HG03432 (cell line): ENCODE measurements at regions not wholly inside any gene's neighbourhood (a gene's known extent, or its start where the extent isn't known, plus 50 kb on each side); places are given as distances from the start of the nearest gene placed in this dataset.
"Not testable (repeated sequence)": the region's sequence is repeated elsewhere in the genome, so short reads cannot be mapped to it uniquely, and the experiment has no call there.

Experiments
- ATAC-seq: cut with Tn5 transposase; IDR thresholded peaks from one replicate; pipeline ENCODE4 v1.9.1; 2021; ENCODE audit warnings: mild to moderate bottlenecking, moderate library complexity; ENCODE audit not compliant: unreplicated experiment

DNA sequence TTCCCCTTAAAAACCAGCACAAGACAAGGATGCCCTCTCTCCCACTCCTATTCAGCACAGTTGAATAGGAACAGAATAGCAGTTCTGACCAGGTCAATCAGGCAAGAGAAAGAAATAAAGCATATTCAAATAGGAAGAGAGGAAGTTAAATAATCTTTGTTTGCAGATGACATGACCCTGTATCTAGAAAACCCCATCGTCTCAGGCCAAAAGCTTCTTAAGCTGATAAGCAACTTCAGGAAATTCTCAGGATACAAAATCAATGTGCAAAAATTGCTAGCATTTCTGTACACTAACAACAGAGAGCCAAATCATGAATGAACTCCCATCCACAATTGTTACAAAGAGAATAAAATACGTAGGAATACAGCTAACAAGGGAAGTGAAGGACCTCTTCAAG lies 394.1 kb upstream of the NFIA start:
- ATAC-seq = not testable (repeated sequence)

DNA sequence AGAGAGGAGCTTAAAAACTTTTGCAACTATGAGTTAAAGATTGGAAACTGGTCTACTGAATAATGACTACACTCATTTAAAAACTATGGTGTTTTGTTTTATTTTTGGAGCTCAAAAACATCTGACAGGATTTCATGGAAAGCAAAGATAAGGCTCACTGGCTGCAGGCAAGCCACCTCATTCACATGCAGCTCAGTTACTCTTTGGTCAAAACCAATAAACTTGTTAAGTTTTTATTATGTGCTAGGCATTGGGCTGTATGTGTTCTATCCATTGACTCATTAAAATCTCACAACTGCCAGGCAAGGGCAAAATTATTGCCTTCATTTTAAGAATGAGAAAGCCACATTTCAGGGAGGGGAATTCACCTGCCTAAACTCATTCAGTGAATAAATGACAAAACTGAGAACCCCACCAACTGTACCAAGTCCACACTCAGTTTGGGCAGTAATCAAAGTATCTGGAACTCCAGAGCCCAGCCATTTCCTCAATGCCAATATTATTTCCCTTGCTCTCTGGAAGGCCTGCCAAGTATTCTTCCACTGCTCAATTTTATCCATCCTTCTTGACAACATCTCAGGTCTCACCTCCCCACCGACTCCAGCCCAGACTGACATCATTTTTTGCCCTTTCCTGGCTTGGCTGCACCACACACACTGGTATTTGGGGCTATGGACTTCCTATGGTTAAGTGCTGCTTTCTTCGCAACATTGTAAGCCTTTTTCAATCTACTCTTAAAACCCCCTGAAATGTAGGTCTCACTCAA lies 401.1 kb upstream of the NFIA start:
- no peak for ATAC-seq

DNA sequence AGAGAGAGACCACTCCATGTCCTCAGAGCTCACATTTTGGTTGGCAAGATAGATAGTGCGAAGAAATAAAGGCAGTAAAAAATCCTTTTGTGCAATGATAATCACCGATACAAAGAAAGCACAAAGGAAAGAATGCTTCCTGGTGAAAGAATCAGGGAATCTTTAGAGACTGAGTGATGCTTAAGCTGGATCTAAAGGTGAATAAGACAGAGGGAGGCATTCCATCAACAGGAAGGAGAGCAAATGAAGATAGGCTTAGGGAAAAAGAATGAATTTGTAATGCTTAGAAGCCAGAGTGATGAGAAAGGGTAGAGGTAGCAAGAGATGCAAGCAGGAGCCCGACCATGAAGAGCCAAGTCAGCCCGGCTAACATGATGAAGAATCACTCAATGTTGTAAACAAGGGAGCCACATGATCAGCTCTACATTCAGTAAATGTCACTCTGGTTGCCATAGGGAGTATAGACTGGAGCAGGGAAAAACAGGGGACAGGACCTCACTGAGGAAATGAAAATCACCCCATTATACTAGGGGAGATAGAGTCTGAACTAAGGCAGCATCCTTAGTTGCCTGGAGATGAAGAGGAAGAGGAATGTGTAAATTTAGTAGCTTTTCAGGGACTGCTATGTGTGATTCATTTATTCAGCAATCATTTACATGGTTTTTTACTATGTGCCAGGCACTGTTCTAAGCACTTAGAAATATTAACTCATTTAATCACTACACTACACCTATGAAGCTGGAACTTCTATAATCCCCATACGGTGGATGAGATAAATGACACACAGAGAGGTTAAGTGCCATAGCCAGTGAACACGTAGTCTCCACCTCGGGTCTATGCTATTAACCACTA lies 402.6 kb upstream of the NFIA start:
- no peak for ATAC-seq

DNA sequence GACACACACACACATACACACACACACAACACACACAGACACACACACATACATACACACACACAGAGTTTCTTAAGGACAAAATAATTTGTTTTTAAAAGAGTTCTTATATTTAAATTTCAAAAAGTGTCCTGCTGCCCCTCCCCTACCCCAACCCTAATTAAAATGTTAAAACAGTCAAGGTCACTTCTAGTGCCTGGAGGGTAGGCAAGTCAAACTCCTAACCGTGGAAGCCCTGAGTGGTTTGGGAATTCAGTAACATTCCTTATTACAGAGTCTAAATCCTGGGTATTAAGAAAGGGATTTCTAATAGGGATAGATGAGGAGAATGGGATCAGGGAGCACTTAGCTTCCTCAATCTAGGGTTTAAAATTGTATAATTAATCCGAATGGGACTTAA lies 403.6 kb upstream of the NFIA start:
- ATAC-seq = no peak

DNA sequence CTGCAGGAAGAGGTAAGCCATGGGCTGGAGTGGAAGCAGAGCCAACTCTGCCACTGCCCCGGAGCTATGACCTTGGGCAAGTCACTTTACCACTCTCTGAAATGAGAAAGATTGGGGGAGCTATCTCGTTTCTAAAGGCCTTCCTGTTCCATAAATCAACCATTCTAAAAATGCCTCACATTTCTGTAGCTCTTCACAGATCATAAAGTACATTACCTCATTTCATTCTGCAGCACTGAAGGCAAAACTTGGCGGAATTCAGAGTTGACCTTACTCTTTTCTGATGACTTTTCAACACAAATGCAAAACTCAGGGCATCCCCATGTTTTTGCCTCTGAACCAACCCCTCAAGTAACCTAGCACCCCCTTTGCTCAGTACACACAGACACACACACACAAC lies 404.0 kb upstream of the NFIA start:
- ATAC-seq = no peak

DNA sequence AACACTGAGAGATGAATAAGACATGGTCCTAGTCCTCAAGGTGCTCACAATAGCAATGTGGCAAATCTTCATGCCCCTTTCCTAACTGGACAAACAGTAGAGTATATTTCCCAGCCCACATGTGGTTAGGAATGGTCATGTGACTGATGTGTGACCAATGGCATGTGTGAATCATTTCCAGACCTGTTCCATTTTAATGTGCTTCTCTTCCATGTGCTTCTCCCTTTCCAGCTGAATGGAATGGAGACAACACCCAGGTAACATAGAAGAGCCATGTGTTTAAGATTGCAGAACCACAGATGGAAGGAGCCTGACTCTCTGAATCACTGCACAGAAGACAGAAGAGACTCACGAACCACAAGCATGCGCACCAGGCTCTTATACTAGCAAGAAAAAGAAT lies 409.9 kb upstream of the NFIA start:
- no peak for ATAC-seq

DNA sequence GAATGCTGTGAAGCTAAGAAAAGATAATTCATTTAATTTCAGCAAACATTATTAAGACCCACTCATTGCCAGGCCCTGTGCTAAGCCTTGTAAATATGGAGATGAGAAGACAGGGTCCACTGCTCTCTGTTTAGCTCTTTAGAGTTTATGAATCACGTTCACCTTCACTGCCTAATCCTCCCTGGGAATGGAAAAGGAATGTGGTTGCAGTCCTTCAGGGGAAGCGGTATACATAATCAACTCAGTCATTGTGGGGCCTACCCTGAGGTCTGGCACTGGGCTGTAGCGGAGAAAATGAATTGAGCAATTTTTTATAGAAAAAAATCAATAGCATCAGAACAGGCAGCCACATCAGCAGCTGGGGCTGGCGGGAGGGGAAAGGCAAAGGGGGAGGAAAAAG lies 412.1 kb upstream of the NFIA start:
- no peak for ATAC-seq

DNA sequence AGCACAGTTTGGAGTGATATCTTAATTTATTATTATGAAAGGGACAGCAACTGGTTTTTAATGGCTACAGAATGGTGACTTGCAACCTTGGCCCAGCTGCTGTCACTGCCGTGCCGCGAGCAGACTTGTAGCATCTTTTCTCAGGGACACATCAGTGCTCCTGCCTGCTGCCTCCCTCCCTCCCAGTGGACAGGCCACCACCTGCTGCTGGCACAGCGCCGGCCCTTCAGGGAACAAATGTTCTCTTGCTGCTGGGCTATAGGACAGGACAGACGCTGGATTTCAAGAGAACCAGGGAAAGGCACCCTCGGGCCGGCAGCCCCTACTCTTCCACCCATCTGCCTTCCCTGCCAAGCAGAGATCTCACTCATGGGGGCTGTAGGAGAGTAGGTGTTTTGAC lies 413.8 kb upstream of the NFIA start:
- ATAC-seq = no peak

DNA sequence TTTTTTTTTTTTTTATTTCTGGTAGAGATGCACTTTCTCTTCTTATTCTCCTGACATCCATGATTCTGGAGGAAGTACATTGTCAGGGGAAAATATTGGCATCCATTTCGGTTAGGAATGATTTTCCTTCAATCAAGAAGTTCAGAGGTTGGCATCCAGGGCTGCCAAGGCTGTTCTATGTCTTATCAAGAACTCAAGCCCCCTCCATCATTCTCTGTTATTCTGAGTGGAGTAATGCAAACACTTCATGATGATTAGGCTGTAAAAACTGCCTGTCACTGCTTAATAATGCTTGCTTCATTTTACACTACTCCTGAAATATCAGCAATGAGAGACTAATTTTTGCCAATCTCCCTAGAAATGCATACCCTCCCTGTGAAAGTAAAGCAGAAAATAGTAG lies 417.1 kb upstream of the NFIA start:
- no peak for ATAC-seq

DNA sequence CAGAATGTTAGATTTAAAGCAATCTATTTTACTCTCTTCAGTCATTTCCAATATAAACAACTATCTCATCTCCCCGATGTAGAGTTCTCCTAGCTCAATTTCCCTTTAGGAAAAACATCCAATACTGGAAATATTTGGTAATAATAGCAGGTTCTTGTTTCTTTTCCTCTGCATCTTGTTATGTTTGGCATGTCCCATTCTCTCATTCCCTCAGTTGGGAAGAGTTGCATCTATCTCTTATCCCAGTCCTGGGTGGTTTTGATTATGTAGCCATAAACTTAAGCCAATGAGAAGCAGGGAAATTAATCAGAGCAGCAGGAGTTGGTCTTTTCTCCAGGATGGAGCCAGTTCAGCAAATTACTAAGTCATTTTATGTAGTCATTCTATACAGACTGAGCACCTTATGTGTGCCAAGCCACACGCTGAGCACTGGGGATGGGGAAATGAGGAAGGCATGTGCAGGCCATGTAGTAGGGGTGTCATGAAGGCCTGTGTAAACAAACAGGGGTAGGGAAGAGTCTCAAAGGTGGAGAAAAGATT lies 418.2 kb upstream of the NFIA start:
- no peak for ATAC-seq

DNA sequence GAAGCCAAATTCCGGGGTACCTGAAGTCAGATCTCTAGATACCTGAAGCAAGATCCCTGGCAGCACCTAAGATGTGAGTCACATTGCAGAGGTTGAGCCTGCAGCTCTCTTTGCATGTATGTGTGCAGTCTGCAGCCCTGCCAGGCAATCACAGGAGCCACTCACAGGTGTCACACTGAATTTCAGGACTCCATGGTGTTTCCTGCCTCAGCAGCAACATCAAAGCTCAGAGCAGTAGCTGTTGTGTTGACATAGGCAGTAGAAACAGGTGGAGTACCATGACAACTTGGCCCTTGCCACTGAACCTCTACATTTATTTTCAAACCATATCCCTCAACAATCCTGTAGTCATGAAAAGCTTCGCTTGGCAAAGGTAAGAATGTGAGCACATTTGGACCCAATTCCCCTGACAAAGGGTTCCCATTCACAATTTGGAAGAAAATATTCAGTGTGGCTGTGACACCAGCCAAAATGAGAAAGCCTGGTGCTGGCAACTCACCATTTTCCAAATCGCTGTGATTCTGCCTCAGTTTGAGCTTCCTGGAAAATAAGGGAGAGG lies 419.8 kb upstream of the NFIA start:
- ATAC-seq = no peak

DNA sequence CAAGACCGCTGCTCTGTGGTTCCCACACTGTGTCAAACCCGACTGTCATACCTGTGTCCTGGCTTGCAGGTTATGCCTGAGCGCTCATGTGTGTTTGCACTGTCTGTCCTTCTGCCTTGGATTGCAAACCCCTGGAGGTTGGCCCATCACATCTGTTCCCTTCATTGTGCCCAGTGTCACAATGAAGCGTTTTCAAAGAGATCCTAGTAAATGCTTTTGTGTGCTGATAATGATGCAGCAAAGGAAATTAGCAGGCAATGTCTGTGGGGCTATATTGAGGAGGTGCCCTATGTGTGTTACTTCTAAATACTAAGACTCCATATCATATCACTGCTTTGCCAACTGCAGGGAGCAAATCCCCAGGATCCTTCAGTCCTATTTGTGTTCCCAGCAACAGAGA lies 424.4 kb upstream of the NFIA start:
- ATAC-seq = no peak

DNA sequence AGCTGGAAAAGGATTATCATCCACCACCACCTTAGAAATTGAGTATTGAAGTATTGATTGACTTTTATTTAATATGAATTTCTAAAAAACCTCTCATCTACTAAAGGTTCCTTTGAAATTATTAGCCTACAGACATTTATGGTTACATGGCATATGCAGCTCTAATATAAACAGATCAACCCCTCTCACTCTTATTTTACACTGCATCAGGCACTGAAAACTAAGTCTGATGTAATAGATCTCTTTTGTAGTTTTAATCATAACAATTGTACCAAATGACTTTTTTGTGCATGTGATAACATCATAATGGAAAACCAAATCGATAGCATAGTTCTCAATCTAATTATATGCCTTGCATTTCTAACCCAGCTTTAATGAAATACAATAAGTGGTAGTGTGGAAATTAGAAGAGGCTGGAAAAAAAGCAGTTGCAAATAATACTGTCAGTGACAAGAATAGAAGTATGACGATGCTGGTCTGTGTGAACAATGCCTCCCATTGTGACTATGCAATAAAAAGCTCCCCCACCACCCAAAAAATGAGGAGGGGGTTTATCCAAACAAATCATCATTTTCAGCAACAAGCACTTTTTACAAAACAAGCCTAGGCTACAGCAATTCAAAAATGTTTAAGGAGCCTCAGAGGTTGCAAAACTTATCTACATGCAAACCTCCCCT lies 426.5 kb upstream of the NFIA start:
- no peak for ATAC-seq

DNA sequence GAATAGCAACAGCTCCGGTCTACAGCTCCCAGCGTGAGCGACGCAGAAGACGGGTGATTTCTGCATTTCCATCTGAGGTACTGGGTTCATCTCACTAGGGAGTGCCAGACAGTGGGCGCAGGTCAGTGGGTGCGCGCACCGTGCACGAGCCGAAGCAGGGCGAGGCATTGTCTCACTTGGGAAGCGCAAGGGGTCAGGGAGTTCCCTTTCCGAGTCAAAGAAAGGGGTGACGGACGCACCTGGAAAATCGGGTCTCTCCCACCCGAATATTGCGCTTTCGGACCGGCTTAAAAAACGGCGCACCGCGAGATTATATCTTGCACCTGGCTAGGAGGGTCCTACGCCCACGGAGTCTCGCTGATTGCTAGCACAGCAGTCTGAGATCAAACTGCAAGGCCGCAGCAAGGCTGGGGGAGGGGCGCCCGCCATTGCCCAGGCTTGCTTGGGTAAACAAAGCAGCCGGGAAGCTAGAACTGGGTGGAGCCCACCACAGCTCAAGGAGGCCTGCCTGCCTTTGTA lies 442.3 kb upstream of the NFIA start:
- ATAC-seq = not testable (repeated sequence)

DNA sequence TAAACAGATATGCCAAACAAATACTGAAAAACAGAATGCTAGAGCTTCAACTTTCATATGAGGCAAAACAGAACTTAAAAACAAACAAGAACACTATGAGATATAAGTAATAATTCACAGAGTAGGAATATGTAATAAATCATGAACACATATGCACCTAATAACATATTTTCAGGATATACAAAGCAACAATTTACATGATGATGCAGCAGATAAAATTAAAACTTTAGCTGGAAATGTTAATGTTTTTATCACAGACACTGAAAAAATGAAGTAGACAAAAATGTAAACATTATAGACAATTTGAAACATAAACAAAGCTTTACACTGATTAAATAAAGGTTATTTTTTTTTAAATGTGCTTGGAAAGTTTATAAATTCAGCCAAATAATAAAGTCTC lies 443.1 kb upstream of the NFIA start:
- ATAC-seq = no peak

DNA sequence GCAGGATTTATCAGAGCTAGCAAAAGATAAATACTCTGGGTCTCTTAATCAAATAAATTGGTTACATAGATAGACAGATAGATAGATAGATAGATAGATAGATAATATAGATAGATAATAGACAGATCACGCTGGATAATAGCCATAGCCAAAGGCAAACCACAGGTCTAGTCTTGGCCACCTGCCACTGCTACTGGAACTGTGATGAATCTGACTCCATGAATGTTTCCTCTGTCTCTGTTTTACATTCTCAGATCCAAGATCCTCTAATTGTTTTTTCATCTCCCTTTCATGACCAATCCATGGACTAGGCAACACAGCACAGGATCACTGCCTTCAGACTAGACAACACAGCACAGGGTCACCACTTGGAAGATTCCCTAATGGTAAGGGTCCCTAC lies 444.7 kb upstream of the NFIA start:
- ATAC-seq = no peak

DNA sequence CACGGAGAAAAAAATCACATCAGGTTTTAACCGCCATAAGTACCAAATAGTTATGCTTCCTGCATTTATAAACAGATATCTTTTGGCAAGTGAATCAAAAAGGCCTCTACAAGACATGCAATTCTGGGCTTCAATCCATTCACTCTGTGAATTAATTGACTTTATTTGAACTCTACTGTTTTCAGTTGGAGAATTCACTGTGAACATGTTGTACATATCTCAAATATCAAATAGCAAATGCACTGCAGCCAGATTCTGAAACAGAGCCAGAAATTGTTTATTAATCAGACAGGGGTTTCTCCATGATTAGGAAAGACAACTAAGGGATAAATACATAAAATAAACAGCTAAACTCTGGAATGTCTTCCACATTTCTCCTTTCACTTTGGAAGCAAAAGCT lies 445.4 kb upstream of the NFIA start:
- ATAC-seq = no peak

DNA sequence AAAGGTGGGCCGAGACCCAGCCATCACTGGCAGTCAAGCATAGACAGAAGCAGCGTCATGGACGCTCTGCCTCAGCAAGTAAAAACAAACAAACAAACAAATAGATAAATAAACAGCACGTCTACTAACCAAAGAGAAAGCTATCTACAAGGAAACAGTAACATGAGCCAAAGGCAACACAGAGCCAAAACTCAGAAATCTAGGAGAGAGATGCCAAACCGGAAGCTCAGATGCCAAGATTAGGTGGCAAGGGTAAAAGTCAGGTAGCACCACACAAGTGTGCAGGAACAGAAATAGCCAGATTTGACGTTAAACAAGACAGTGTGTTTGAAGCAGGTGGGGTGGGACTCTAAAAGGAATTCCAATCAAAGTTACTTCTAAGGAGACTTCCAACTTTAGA lies 448.3 kb upstream of the NFIA start:
- no peak for ATAC-seq

DNA sequence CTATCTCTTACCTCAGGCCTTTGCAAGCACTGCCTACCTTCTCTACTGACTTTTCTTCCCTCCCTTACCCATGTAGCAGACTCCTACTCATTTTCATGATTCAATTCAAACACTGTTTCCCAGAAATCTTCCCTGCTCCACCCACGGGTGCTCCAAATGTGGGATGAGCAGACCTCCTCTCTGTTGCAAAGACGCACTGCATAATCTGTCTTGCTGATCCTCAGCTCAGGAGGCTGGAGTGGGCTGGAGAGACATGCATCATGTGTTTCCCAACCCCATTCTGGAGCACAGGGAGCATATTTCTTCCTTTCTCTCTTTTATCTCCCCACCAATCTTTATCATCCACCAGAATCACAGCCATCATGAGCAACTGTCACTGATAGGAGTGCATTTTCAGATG lies 459.9 kb upstream of the NFIA start:
- no peak for ATAC-seq

DNA sequence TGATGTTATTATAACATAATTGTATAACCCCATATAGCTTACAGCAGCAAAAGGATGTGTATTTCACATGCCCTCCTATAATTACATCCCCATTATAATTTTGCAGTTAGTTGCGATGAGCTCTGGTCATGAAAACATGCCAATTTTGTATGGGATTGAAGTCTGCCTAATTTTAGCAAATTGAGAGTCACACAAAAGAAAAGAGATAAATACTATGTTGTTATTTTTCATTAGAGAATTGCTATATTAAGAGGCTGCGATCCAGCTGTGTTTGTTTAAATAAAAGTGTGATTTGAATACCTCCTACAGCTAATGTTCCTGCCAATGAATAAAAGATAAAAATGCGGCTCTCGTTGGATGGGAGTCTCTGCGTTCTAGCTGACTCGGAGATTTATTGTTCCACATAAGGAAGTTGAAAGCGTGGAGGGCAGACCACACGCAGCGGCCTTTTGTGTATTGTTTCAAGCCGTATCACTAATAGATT lies 461.0 kb upstream of the NFIA start:
- no peak for ATAC-seq

DNA sequence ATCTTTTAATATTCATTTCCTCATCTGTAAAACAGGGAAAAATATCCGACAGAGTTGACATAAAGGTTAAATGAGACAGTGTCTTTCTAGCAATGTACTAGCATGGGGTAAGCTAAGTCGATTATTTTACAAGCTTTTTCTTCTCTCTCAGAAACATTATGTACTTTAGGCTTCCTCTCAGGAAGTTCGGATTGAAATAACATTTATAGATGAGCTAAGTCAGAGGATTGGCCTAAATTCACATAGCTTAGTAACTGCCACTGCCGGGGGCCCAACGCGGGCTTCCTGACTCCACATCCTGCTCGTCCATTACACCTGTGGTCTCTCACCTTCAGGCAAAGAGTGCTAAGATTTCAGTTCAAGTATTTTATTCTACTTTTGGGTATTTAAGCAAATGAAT lies 462.3 kb upstream of the NFIA start:
- ATAC-seq = no peak
